ENCODE measurements at regions not wholly inside any gene's neighbourhood (a gene's known extent, or its start where the extent isn't known, plus 50 kb on each side); places are given as distances from the start of the nearest gene placed in this dataset.

GRCh38 chr2:120625865-120626560, 109.7 kb upstream of the GLI2 start:
- Histone ChIP-seq H2AFZ (ENCODE audit: low read length) (no peak overlapping the region), H3K9ac (ENCODE audit: extremely low read depth, insufficient read length, low read length) (no peak overlapping the region), H3K56ac (ENCODE audit: insufficient read length, low read depth, low read length) (no peak overlapping the region), H4K5ac (ENCODE audit: insufficient read length, low read depth, low read length) (no peak overlapping the region), H2BK15ac (ENCODE audit: low read depth, low read length) (no peak overlapping the region), H4K20me1 (ENCODE audit: control insufficient read depth, insufficient read depth, insufficient read length) (no peaks in the 10 kb centered on the region), H3K23ac (ENCODE audit: insufficient read length, low read depth, low read length) (no peak overlapping the region), H3K4ac (ENCODE audit: low read depth, low read length) (no peak overlapping the region), H3T11ph (ENCODE audit: low read length) (no peak overlapping the region), H3K9me3 (ENCODE audit: control insufficient read depth, low read depth, low read length) (no peaks in the 10 kb centered on the region), H4K8ac (replicated peaks; ENCODE audit: insufficient read length, low read depth, low read length) (no peak overlapping the region), H3K4me2 (ENCODE audit: insufficient read depth, insufficient read length, low read length) (no peak overlapping the region), H2BK5ac (ENCODE audit: insufficient read length, low read length) (no peak overlapping the region), H3K14ac (ENCODE audit: insufficient read depth, low read length) (no peak overlapping the region; the same call in 1 of the 2 replicates), H2AK5ac (ENCODE audit: insufficient read length, low read length) (no peak overlapping the region), H3K18ac (ENCODE audit: insufficient read length, low read depth, low read length) (no peak overlapping the region), H3K4me1 (ENCODE audit: insufficient read depth, low read length) (no peaks in the 10 kb centered on the region), H3K79me2 (ENCODE audit: insufficient read depth, low read length) (no peaks in the 10 kb centered on the region), H3K27ac (ENCODE audit: insufficient read length, low read depth, low read length) (no peak overlapping the region), H3K23me2 (ENCODE audit: insufficient read length, low read depth, low read length, poor library complexity, severe bottlenecking) (no peaks in the 10 kb centered on the region), H2BK120ac (ENCODE audit: low read depth, low read length, poor library complexity, severe bottlenecking) (no peak overlapping the region), H4K91ac (ENCODE audit: insufficient read length, low read depth, low read length) (no peak overlapping the region), H2BK12ac (ENCODE audit: insufficient read length, low read depth, low read length) (no peak overlapping the region), H3K27me3 (ENCODE audit: insufficient read depth, low read length) (no peaks in the 10 kb centered on the region), H2BK20ac (ENCODE audit: low read depth, low read length, poor library complexity, severe bottlenecking) (no peak overlapping the region), H3K79me1 (ENCODE audit: insufficient read depth, low read depth, low read length, poor library complexity, severe bottlenecking) (no peaks in the 10 kb centered on the region)
- Mint-ChIP-seq H3K27me3 (ENCODE audit: low read depth) (peaks cover 82% of the 10 kb centered on the region), H3K9me3 (0 out of 5 replicates have a peak, but pooled peaks cover 0 to 5% of the 10 kb centered on the region in 2 experiments), H3K4me1 (no peaks in the 10 kb centered on the region; a peak in 1 of 4 replicates), H3K36me3 (ENCODE audit: insufficient read depth in 1 of 3, low read depth in 3 of 3) (no peaks in the 10 kb centered on the region), H3K4me3 (no peak overlapping the region), H3K27ac (no peak overlapping the region)
- WGBS (ENCODE audit: extremely low coverage, insufficient read length, low lambda C conversion rate) = no CpG with 5 or more reads among the region's 9 CpGs
- DNase-seq = no peak
- no peak for TF ChIP-seq CTCF (conservative IDR thresholded peaks at IDR 0.05)

Measured in H9 (cell line).